VCaP (cell line): ENCODE measurements at regions not wholly inside any gene's neighbourhood (a gene's known extent, or its start where the extent isn't known, plus 50 kb on each side); places are given as distances from the start of the nearest gene placed in this dataset.

ENCODE experiments used
- H3K27ac ChIP-seq: fragments of 450-650 bp; 2 replicates; pipeline ENCODE4 v1.5.1; 2017
- CTCF ChIP-seq: fragments of 450-650 bp; conservative IDR thresholded peaks from 2 replicates; pipeline ENCODE4 v1.5.1; 2017; ENCODE audit warnings: mild to moderate bottlenecking, moderate library complexity

GRCh38 chr17:71409137-71409536 is 711.7 kb upstream of the SOX9 start:
- no peak for TF ChIP-seq CTCF
- no peak overlapping the region for H3K27ac ChIP-seq

GRCh38 chr17:71409712-71410111 is 711.1 kb upstream of the SOX9 start:
- TF ChIP-seq CTCF: no peak

GRCh38 chr17:71412803-71413202 is 708.0 kb upstream of the SOX9 start:
- TF ChIP-seq CTCF: no peak
- H3K27ac ChIP-seq: no peak overlapping the region

More at GRCh38 chr17:71409712-71410111, 711.1 kb upstream of the SOX9 start:
- no peak overlapping the region for H3K27ac ChIP-seq

- no peak overlapping the region for H3K27ac ChIP-seq
- TF ChIP-seq CTCF: no peak
Observed at GRCh38 chr17:71413935-71414334, 706.9 kb upstream of the SOX9 start.

GRCh38 chr17:71417142-71417541 is 703.7 kb upstream of the SOX9 start:
- TF ChIP-seq CTCF: no peak
- H3K27ac ChIP-seq: no peak overlapping the region

- H3K27ac ChIP-seq: peak overlapping the region; percentile 73
- no peak for TF ChIP-seq CTCF
Observed at GRCh38 chr17:71422968-71423367, 697.9 kb upstream of the SOX9 start.

GRCh38 chr17:71423871-71424546 is 696.8 kb upstream of the SOX9 start:
- TF ChIP-seq CTCF: no peak
- peak overlapping the region; percentile 73 for H3K27ac ChIP-seq
